ENCODE measurements at regions not wholly inside any gene's neighbourhood (a gene's known extent, or its start where the extent isn't known, plus 50 kb on each side); places are given as distances from the start of the nearest gene placed in this dataset.

DNA sequence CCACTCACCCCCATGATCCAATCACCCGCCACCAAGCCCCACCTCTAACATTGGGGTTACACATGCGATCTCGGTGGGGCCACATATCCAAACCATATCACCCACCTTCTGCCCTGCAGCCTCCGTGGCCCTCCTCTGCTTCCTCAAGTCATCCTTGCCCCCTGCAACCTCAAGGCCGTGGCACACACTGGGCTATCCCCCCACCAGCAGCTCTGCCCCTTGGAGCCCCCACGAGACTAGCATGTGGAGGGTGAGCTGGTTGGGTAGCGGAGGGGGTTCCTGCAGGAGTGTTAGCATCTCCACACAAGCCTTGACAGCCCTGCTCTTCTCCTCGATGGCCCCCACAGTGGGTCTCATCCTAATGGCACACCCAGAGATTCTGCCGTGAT lies 100.8 kb downstream of the TOMM20 start:
- TF ChIP-seq, protein P1, sequence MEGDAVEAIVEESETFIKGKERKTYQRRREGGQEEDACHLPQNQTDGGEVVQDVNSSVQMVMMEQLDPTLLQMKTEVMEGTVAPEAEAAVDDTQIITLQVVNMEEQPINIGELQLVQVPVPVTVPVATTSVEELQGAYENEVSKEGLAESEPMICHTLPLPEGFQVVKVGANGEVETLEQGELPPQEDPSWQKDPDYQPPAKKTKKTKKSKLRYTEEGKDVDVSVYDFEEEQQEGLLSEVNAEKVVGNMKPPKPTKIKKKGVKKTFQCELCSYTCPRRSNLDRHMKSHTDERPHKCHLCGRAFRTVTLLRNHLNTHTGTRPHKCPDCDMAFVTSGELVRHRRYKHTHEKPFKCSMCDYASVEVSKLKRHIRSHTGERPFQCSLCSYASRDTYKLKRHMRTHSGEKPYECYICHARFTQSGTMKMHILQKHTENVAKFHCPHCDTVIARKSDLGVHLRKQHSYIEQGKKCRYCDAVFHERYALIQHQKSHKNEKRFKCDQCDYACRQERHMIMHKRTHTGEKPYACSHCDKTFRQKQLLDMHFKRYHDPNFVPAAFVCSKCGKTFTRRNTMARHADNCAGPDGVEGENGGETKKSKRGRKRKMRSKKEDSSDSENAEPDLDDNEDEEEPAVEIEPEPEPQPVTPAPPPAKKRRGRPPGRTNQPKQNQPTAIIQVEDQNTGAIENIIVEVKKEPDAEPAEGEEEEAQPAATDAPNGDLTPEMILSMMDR (IDR thresholded peaks at IDR 0.05; ENCODE audit: low read length) = no peak
- no peak for TF ChIP-seq EZH2 (IDR thresholded peaks at IDR 0.05; ENCODE audit: borderline replicate concordance, low read length)
